ENCODE measurements at regions not wholly inside any gene's neighbourhood (a gene's known extent, or its start where the extent isn't known, plus 50 kb on each side); places are given as distances from the start of the nearest gene placed in this dataset.

DNA sequence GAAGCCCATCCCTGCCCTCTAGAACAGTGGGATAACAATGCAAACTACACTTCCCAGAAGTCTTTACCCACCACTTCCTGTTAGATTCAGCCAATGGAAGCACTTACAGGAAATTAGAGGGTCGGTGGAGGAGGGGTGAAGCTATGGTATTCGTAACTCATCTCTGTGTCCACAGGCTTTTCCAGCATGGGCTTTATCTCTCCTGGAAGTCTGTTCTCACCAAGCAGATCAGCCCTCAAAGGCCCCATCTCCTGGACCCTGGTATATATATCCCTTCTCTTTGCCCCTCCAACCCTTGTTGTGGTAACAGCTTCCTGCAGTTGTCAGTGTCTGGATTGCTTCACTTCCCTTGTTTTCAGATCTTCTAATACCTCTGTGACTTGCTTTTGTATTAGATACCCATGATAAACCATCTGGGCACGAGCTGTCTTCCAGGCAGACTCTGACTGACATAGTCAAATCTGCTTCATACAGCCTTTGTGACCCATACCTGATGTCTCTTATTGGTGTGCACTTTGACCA, 475.0 kb upstream of the POU3F3 start:
- Histone ChIP-seq H3K79me2 (ENCODE audit: insufficient read depth) (no peaks in the 10 kb centered on the region), H3K27me3 (replicated peaks; ENCODE audit: insufficient read depth) (no peaks in the 10 kb centered on the region), H3K9me3 (ENCODE audit: low read depth) (no peaks in the 10 kb centered on the region), H3K4me2 (ENCODE audit: unreplicated experiment) (peak overlapping the region; percentile 38), H2AFZ (peak overlapping the region; percentile 67), H4K20me1 (ENCODE audit: insufficient read depth) (no peaks in the 10 kb centered on the region), H3K4me3 (peak overlapping the region; percentile 59), H3F3A (ENCODE audit: insufficient read depth) (no peaks in the 10 kb centered on the region), H3K4me1 (ENCODE audit: insufficient read depth) (no peaks in the 10 kb centered on the region), H3K9ac (no peak overlapping the region), H3K36me3 (ENCODE audit: low read depth) (no peaks in the 10 kb centered on the region), H3K9me2 (ENCODE audit: insufficient read depth) (no peaks in the 10 kb centered on the region), H3K27ac (no peak overlapping the region)
- 0 to 1% methylated on average over 3 of the region's 3 CpGs for WGBS, 2 experiments (ENCODE audit: low coverage in 1 of 2, low lambda C conversion rate in 2 of 2, missing lambda C conversion rate in 2 of 2)
- in situ Hi-C loops (cut with MboI): no loop called here
- DNase-seq: peak; percentile 30
- TF ChIP-seq EZH2 (IDR thresholded peaks at IDR 0.05; ENCODE audit: insufficient read depth, poor library complexity, severe bottlenecking) (no peak), EZH2phosphoT487 (IDR thresholded peaks at IDR 0.05; ENCODE audit: insufficient read depth, low read depth) (no peak)

DNA sequence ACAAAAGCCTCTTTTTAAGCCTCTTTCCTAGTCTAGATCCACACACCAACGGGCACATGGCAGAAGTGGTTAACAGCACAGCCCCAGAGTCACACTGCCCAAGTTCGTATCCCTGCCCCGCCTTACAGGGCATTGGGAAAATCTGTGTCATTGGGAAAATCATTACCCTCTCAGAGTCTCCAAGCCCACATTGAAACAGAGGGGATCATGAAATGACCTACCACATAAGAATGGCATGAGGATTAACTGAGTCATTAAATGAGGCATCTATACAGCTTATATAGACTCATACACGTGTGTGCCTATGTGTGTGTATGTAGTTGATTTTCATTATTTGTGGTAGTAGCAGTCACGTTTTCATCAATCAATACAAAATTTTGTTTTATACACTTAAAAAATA, 469.0 kb upstream of the POU3F3 start:
- no peaks in the 10 kb centered on the region for H3F3A ChIP-seq (ENCODE audit: insufficient read depth)
- no peaks in the 10 kb centered on the region for H3K79me2 ChIP-seq (ENCODE audit: insufficient read depth)
- peak; percentile 2 for DNase-seq
- H3K9me3 ChIP-seq (ENCODE audit: low read depth): no peaks in the 10 kb centered on the region
- H3K9ac ChIP-seq: no peak overlapping the region
- H3K9me2 ChIP-seq (ENCODE audit: insufficient read depth): no peaks in the 10 kb centered on the region
- in situ Hi-C loops (cut with MboI): no loop called here
- H3K36me3 ChIP-seq (ENCODE audit: low read depth): no peaks in the 10 kb centered on the region
- H3K4me1 ChIP-seq (ENCODE audit: insufficient read depth): no peaks in the 10 kb centered on the region
- H3K4me3 ChIP-seq: no peak overlapping the region
- no peak overlapping the region for H2AFZ ChIP-seq
- H3K27me3 ChIP-seq (replicated peaks; ENCODE audit: insufficient read depth): no peaks in the 10 kb centered on the region
- H4K20me1 ChIP-seq (ENCODE audit: insufficient read depth): no peaks in the 10 kb centered on the region
- 29 to 39% methylated on average over 5 of the region's 5 CpGs for WGBS, 2 experiments (ENCODE audit: low coverage in 1 of 2, low lambda C conversion rate in 2 of 2, missing lambda C conversion rate in 2 of 2)
- no peak overlapping the region for H3K4me2 ChIP-seq (ENCODE audit: unreplicated experiment)
- TF ChIP-seq EZH2 (IDR thresholded peaks at IDR 0.05; ENCODE audit: insufficient read depth, poor library complexity, severe bottlenecking): no peak
- TF ChIP-seq EZH2phosphoT487 (IDR thresholded peaks at IDR 0.05; ENCODE audit: insufficient read depth, low read depth): no peak
- no peak overlapping the region for H3K27ac ChIP-seq

DNA sequence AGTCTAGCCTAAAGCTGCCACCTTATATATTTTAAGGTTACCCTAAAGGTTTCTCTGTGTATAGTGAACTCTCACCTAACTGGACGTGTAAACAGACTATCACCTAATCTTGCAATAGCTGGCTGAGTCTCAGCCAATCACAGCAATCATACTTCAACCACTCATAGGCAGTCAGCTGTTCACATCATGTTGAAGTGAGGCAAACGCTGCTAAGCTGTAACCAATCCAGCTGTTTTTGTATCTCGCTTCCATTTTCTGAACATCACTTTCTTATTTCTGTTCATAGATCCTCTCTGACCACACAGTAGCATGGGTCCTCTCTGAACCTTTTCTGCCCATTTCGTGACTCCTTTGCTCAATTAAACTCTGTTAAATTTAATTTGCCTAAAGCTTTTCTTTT, 468.2 kb upstream of the POU3F3 start:
- Histone ChIP-seq H3K27me3 (replicated peaks; ENCODE audit: insufficient read depth) (no peaks in the 10 kb centered on the region), H3K36me3 (ENCODE audit: low read depth) (no peaks in the 10 kb centered on the region), H3F3A (ENCODE audit: insufficient read depth) (no peaks in the 10 kb centered on the region), H3K9ac (no peak overlapping the region), H3K4me1 (ENCODE audit: insufficient read depth) (no peaks in the 10 kb centered on the region), H3K9me3 (ENCODE audit: low read depth) (no peaks in the 10 kb centered on the region), H3K79me2 (ENCODE audit: insufficient read depth) (no peaks in the 10 kb centered on the region), H4K20me1 (ENCODE audit: insufficient read depth) (no peaks in the 10 kb centered on the region), H3K9me2 (ENCODE audit: insufficient read depth) (no peaks in the 10 kb centered on the region), H3K27ac (no peak overlapping the region), H3K4me3 (no peak overlapping the region), H2AFZ (no peak overlapping the region), H3K4me2 (ENCODE audit: unreplicated experiment) (no peak overlapping the region)
- DNase-seq: no peak
- 43 to 50% methylated on average over 4 of the region's 4 CpGs for WGBS, 2 experiments (ENCODE audit: low coverage in 1 of 2, low lambda C conversion rate in 2 of 2, missing lambda C conversion rate in 2 of 2)
- TF ChIP-seq EZH2phosphoT487 (IDR thresholded peaks at IDR 0.05; ENCODE audit: insufficient read depth, low read depth) (no peak), EZH2 (IDR thresholded peaks at IDR 0.05; ENCODE audit: insufficient read depth, poor library complexity, severe bottlenecking) (no peak)
- in situ Hi-C loops (cut with MboI): no loop called here

DNA sequence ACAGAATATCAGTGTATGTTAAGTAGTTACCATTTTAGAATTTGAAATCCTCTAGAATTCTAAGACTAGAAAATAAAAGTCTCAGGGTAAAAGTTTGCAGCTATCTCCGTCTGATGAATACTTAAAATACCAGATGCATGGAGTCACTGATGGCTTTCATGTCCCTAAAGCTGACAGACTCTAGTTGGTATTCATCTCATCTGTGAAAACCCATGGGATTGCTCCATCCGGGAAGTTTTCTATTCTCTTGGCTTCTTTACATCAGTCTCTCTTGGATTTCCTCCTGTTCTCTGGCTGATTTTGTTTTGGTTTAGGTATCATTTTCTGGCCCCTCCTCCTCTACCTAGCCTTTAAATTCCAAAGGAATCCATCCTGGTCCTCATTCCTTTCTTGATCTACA, 465.6 kb upstream of the POU3F3 start:
- Histone ChIP-seq H3K4me2 (ENCODE audit: unreplicated experiment) (no peak overlapping the region), H3K9me2 (ENCODE audit: insufficient read depth) (no peaks in the 10 kb centered on the region)
- DNase-seq: peak; percentile 33

DNA sequence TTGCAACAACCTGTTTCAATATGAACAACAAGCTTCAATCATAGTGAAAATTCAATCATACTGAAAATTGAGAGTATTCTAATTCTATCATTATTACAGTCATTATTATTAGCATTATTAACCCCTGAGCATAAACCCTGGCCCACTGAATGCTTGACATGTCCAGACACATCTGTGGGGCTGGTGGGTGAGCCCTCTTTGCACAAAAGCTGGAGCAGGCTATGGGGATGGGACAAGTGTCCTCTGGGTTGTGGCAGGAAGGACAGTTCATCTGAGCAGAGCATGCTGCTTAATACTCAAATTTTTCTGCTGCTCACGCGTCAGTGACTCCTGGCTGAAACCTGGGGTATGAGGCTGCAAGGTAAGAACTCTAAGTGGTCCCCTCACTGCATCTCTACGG, 451.1 kb upstream of the POU3F3 start:
- no peaks in the 10 kb centered on the region for H3K9me3 ChIP-seq (ENCODE audit: low read depth)
- H3K4me2 ChIP-seq (ENCODE audit: unreplicated experiment): no peak overlapping the region
- in situ Hi-C loops (cut with MboI): no loop called here
- H3K36me3 ChIP-seq (ENCODE audit: low read depth): no peaks in the 10 kb centered on the region
- no peaks in the 10 kb centered on the region for H3K79me2 ChIP-seq (ENCODE audit: insufficient read depth)
- TF ChIP-seq EZH2phosphoT487 (IDR thresholded peaks at IDR 0.05; ENCODE audit: insufficient read depth, low read depth) (no peak), EZH2 (IDR thresholded peaks at IDR 0.05; ENCODE audit: insufficient read depth, poor library complexity, severe bottlenecking) (no peak)
- no peak overlapping the region for H3K27ac ChIP-seq
- DNase-seq: no peak
- no peaks in the 10 kb centered on the region for H3K27me3 ChIP-seq (replicated peaks; ENCODE audit: insufficient read depth)
- no peaks in the 10 kb centered on the region for H3K4me1 ChIP-seq (ENCODE audit: insufficient read depth)
- H2AFZ ChIP-seq: no peak overlapping the region
- H3K9me2 ChIP-seq (ENCODE audit: insufficient read depth): no peaks in the 10 kb centered on the region
- no peaks in the 10 kb centered on the region for H4K20me1 ChIP-seq (ENCODE audit: insufficient read depth)
- H3K9ac ChIP-seq: no peak overlapping the region
- no peak overlapping the region for H3K4me3 ChIP-seq
- WGBS, 2 experiments (ENCODE audit: low coverage in 1 of 2, low lambda C conversion rate in 2 of 2, missing lambda C conversion rate in 2 of 2): 63 to 88% methylated on average over 3 of the region's 3 CpGs
- H3F3A ChIP-seq (ENCODE audit: insufficient read depth): no peaks in the 10 kb centered on the region

More for the DNA sequence above, 465.6 kb upstream of the POU3F3 start:
- Histone ChIP-seq H4K20me1 (ENCODE audit: insufficient read depth) (no peaks in the 10 kb centered on the region), H3K27ac (no peak overlapping the region), H3K4me1 (ENCODE audit: insufficient read depth) (no peaks in the 10 kb centered on the region), H3F3A (ENCODE audit: insufficient read depth) (no peaks in the 10 kb centered on the region), H3K9ac (no peak overlapping the region), H3K4me3 (no peak overlapping the region), H3K27me3 (replicated peaks; ENCODE audit: insufficient read depth) (no peaks in the 10 kb centered on the region), H3K36me3 (ENCODE audit: low read depth) (no peaks in the 10 kb centered on the region), H3K9me3 (ENCODE audit: low read depth) (no peaks in the 10 kb centered on the region), H3K79me2 (ENCODE audit: insufficient read depth) (no peaks in the 10 kb centered on the region), H2AFZ (no peak overlapping the region)
- WGBS, 2 experiments (ENCODE audit: low coverage in 1 of 2, low lambda C conversion rate in 2 of 2, missing lambda C conversion rate in 2 of 2): 0 to 2% methylated on average over 2 of the region's 2 CpGs
- in situ Hi-C loops (cut with MboI): no loop called here
- TF ChIP-seq EZH2 (IDR thresholded peaks at IDR 0.05; ENCODE audit: insufficient read depth, poor library complexity, severe bottlenecking): no peak
- no peak for TF ChIP-seq EZH2phosphoT487 (IDR thresholded peaks at IDR 0.05; ENCODE audit: insufficient read depth, low read depth)

Measured in GM23248 (cell line).